GM12891 (cell line): ENCODE measurements at regions not wholly inside any gene's neighbourhood (a gene's known extent, or its start where the extent isn't known, plus 50 kb on each side); places are given as distances from the start of the nearest gene placed in this dataset.
"Not testable (repeated sequence)": the region's sequence is repeated elsewhere in the genome, so short reads cannot be mapped to it uniquely, and the experiment has no call there.

Experiments
- DNase-seq: peaks from one replicate; pipeline ENCODE4 v3.0.0; 2011; ENCODE audit warnings: low spot score; ENCODE audit not compliant: insufficient read length
- FAIRE-seq: peaks from 2 replicates; lab custom pipeline; 2011; peaks lifted over from hg19 to GRCh38; lab: Jason Lieb, UNC
- PAX5 ChIP-seq: IDR thresholded peaks from 2 replicates; pipeline ENCODE4 v1.6.1; 2011; ENCODE audit warnings: low read length, moderate library complexity, mild to moderate bottlenecking; ENCODE audit not compliant: insufficient read depth, severe bottlenecking
- POLR2A ChIP-seq: IDR thresholded peaks from 2 replicates; pipeline ENCODE4 v1.6.1; 2011; ENCODE audit warnings: low read depth, low read length, control low read depth
- POLR2AphosphoS5 ChIP-seq: IDR thresholded peaks from 2 replicates; pipeline ENCODE4 v1.6.1; 2011; ENCODE audit warnings: low read depth, low read length, control low read depth
- POU2F2 ChIP-seq: IDR thresholded peaks from 2 replicates; pipeline ENCODE4 v1.6.1; 2011; ENCODE audit warnings: low read depth, mild to moderate bottlenecking, control low read depth, low read length, moderate library complexity
- SPI1 ChIP-seq: IDR thresholded peaks from 2 replicates; pipeline ENCODE4 v1.6.1; 2011; ENCODE audit warnings: low read depth, low read length, control low read depth
- TAF1 ChIP-seq: IDR thresholded peaks from 2 replicates; pipeline ENCODE4 v1.6.1; 2011; ENCODE audit warnings: low read depth, low read length, control low read depth

GRCh38 chr7:93036149-93036640, 81.6 kb downstream of the SAMD9 start:
- no peak for DNase-seq
- peak; percentile 47 for FAIRE-seq
- no peak for TF ChIP-seq POLR2A
- no peak for TF ChIP-seq POU2F2
- TF ChIP-seq SPI1, result no peak
- TF ChIP-seq TAF1, result no peak
- no peak for TF ChIP-seq PAX5
- TF ChIP-seq POLR2AphosphoS5, result no peak

GRCh38 chr7:93031795-93032194, 86.0 kb downstream of the SAMD9 start:
- no peak for TF ChIP-seq TAF1
- no peak for TF ChIP-seq POLR2AphosphoS5
- no peak for TF ChIP-seq SPI1
- no peak for TF ChIP-seq POU2F2
- no peak for TF ChIP-seq POLR2A
- no peak for TF ChIP-seq PAX5
- DNase-seq (no peak), FAIRE-seq (no peak)

GRCh38 chr7:93030605-93031225, 87.1 kb downstream of the SAMD9 start:
- no peak for DNase-seq
- no peak for TF ChIP-seq TAF1
- no peak for TF ChIP-seq POLR2AphosphoS5
- no peak for TF ChIP-seq PAX5
- no peak for TF ChIP-seq POLR2A
- TF ChIP-seq POU2F2, result no peak
- TF ChIP-seq SPI1, result no peak
- no peak for FAIRE-seq

DNA sequence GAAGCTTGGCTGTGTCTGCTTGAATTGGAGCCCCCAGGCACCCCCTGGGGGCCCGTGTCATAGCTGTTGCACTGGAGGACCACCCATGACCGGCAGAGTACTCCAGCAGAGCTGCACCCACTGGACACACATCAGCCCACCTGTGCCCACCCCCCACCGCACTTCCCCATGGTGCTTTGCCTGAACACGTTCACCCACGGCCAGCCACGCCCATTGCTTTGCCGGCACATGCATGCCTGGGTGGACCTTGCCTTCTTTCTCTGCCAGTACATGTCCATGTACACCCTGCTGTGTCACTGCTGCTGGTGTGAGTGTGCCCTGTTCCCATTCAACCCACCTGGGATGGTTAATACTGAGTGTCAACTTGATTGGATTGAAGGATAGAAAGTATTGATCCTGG, 88.7 kb downstream of the SAMD9 start:
- no peak for FAIRE-seq
- TF ChIP-seq POU2F2 (no peak), POLR2AphosphoS5 (no peak), POLR2A (no peak), TAF1 (no peak), PAX5 (no peak), SPI1 (no peak)
- DNase-seq, result no peak

DNA sequence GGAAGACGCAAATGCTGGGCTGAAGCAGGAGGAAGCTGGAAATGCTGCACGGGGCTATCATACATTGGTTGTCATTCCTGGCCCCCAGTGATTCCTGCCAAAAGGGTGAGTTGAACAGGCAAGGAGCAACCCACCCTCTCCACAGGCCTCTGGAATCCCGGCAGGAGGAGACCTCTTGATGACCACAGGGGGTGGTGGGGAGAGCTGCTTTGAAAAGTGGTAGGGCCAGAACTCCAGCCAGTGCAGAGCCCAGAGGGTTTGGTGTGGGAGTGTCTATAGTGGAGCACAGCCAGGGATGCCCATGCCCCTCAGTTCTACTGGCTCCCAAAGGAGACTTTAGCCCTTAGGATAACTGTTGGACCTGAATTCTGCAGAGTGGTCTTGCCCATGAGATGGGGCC, 89.2 kb downstream of the SAMD9 start:
- FAIRE-seq, result no peak
- DNase-seq, result no peak
- TF ChIP-seq TAF1, result no peak
- TF ChIP-seq SPI1, result no peak
- no peak for TF ChIP-seq POU2F2
- TF ChIP-seq PAX5, result no peak
- TF ChIP-seq POLR2A, result no peak
- TF ChIP-seq POLR2AphosphoS5, result no peak

DNA sequence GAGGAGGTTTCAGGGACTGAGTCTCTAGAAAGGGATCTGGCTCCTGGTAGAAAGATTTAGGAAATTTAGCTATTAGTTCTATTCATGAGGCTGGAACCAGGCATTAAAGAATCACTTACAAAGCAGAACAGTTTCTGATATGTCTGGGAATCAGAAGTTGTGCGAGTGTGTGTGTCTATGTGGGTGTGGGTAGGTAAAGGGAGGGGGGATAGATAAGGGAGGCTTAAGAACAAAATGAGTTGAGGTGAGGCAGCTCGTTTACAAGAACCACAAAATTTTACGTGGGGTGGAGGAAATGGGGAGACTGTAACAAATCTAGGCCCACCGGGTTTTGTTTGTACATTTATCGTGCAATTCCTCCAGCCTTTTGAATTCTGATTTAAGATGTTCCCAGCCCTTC, 90.7 kb downstream of the SAMD9 start:
- FAIRE-seq (no peak), DNase-seq (no peak)
- TF ChIP-seq TAF1 (no peak), SPI1 (no peak), POLR2A (no peak), POU2F2 (no peak), POLR2AphosphoS5 (no peak), PAX5 (no peak)

DNA sequence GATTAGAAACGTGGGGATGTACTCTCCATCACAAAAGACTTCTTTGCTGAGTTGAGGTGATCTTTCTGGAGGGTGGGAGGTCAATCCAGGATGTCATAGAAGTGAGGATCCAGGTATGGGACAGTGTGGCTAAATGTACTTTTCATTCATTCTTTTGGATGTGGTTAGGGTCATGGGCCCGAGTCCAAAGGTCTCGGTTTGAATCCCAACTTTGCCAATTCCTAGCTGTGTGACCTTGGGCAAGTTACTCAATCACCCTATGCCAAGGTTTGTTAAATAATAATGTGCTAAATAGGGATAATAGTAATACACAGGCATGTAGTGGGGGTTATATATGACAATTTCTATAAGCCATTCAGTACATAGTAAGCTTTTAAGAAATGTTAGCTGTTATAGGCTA, 91.4 kb downstream of the SAMD9 start:
- DNase-seq (no peak), FAIRE-seq (no peak)
- TF ChIP-seq POU2F2, result no peak
- no peak for TF ChIP-seq SPI1
- no peak for TF ChIP-seq TAF1
- no peak for TF ChIP-seq POLR2A
- no peak for TF ChIP-seq PAX5
- no peak for TF ChIP-seq POLR2AphosphoS5

DNA sequence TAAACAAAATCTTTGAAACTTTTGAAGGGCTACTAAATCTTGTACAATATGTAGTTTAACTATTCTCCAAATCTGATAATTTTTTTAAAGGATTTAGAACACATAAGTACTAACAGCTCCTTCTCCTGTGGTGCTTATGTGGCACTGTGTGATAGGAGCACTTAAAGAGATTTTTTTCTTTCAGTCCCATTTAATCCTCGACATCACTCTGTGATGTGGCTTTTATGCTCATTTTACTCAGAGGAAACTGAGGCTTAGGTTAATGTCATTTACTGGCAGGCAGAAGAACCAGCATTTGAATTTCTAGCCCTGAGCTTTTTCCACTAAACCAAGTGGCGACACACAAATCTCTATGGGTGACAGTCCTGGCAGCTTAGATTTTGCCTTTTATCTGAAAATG, 92.4 kb downstream of the SAMD9 start:
- DNase-seq (no peak), FAIRE-seq (no peak)
- TF ChIP-seq POU2F2, result no peak
- no peak for TF ChIP-seq TAF1
- no peak for TF ChIP-seq PAX5
- TF ChIP-seq POLR2AphosphoS5, result no peak
- no peak for TF ChIP-seq POLR2A
- TF ChIP-seq SPI1, result no peak

DNA sequence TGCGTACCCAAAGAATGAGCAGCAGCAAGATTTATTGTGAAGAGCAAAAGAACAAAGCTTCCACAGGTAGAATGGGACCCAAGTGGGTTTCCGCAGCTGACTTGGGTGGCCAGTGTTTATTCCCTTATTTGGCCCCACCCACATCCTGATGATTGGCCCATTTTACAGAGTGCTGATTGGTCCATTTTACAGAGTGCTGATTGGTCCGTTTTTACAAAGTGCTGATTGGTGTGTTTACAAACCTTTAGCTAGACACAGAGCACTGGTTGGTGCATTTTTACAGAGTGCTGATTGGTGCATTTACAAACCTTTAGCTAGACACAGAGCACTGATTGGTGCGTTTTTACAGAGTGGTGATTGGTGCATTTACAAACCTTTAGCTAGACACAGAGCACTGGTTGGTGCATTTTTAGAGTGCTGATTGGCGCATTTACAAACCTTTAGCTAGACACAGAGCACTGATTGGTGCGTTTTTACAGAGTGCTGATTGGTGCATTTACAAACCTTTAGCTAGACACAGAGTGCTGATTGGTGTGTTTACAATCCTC, 94.8 kb downstream of the SAMD9 start:
- DNase-seq, FAIRE-seq: not testable (repeated sequence)

- FAIRE-seq, result no peak
- TF ChIP-seq PAX5 (no peak), TAF1 (no peak), POLR2A (no peak), POLR2AphosphoS5 (no peak), SPI1 (no peak), POU2F2 (no peak)
- DNase-seq, result no peak
Measured at GRCh38 chr7:93021748-93022147, 96.0 kb downstream of the SAMD9 start.
